Retinal pigment epithelial cell (primary cell): ENCODE measurements at regions not wholly inside any gene's neighbourhood (a gene's known extent, or its start where the extent isn't known, plus 50 kb on each side); places are given as distances from the start of the nearest gene placed in this dataset.
"Not testable (repeated sequence)": the region's sequence is repeated elsewhere in the genome, so short reads cannot be mapped to it uniquely, and the experiment has no call there.

Experiments
- DNase-seq: peaks from one replicate; pipeline ENCODE4 v3.0.0-alpha.2; 2010; ENCODE audit warnings: low read depth
- H3K4me3 ChIP-seq: 2 replicates; pipeline ENCODE4 v1.5.1; 2011; ENCODE audit warnings: mild to moderate bottlenecking, low read length, control low read depth, moderate library complexity
- CTCF ChIP-seq: conservative IDR thresholded peaks from 2 replicates; pipeline ENCODE4 v1.5.1; 2011; ENCODE audit warnings: low read depth, low read length, control low read depth, inconsistent platforms

GRCh38 chr7:81871606-81872265 lies 101.9 kb upstream of the HGF start:
- no peak for TF ChIP-seq CTCF
- H3K4me3 ChIP-seq, result no peak overlapping the region
- no peak for DNase-seq

- no peak for TF ChIP-seq CTCF
- no peak for DNase-seq
- no peak overlapping the region for H3K4me3 ChIP-seq
Measured at GRCh38 chr7:81870608-81871007, 100.8 kb upstream of the HGF start.

- no peak for TF ChIP-seq CTCF
- DNase-seq, result no peak
- no peak overlapping the region for H3K4me3 ChIP-seq
Measured at GRCh38 chr7:81869670-81870069, 99.8 kb upstream of the HGF start.

GRCh38 chr7:81865754-81866153 lies 95.9 kb upstream of the HGF start:
- H3K4me3 ChIP-seq, result no peak overlapping the region
- DNase-seq, result no peak
- no peak for TF ChIP-seq CTCF

GRCh38 chr7:81859433-81859832 lies 89.6 kb upstream of the HGF start:
- TF ChIP-seq CTCF, result no peak
- no peak overlapping the region for H3K4me3 ChIP-seq
- no peak for DNase-seq

- DNase-seq, H3K4me3 ChIP-seq: not testable (repeated sequence)
Measured at GRCh38 chr7:81858820-81859219, 89.0 kb upstream of the HGF start.

GRCh38 chr7:81857385-81857784 lies 87.5 kb upstream of the HGF start:
- no peak for DNase-seq
- H3K4me3 ChIP-seq, result no peak overlapping the region
- no peak for TF ChIP-seq CTCF
